WERI-Rb-1 (cell line): ENCODE measurements at regions not wholly inside any gene's neighbourhood (a gene's known extent, or its start where the extent isn't known, plus 50 kb on each side); places are given as distances from the start of the nearest gene placed in this dataset.
A peak's percentile ranks its signal among the peaks of the same experiment; 100 is the strongest.

Experiments
- DNase-seq: peaks from one replicate; pipeline ENCODE4 v3.0.0-alpha.2; 2020
- H3K27ac ChIP-seq: fragments of 250-450 bp; sonication (Bioruptor Pico); 2 replicates; pipeline ENCODE4 v1.5.1; 2020; ENCODE audit warnings: mild to moderate bottlenecking, moderate library complexity
- H3K27me3 ChIP-seq: fragments of 250-450 bp; sonication (Bioruptor Pico); 2 replicates; pipeline ENCODE4 v1.5.1; 2021; ENCODE audit warnings: mild to moderate bottlenecking, low read depth, moderate library complexity; ENCODE audit not compliant: insufficient read depth, severe bottlenecking
- H3K36me3 ChIP-seq: fragments of 250-450 bp; sonication (Bioruptor Pico); 2 replicates; pipeline ENCODE4 v1.5.1; 2020; ENCODE audit warnings: mild to moderate bottlenecking, moderate library complexity
- H3K4me3 ChIP-seq: 2 replicates; pipeline ENCODE4 v1.5.1; 2011; ENCODE audit warnings: low read depth, mild to moderate bottlenecking, control low read depth, low read length
- H3K9me3 ChIP-seq: fragments of 250-450 bp; sonication (Bioruptor Pico); 2 replicates; pipeline ENCODE4 v1.5.1; 2021; ENCODE audit warnings: mild to moderate bottlenecking, moderate library complexity; ENCODE audit not compliant: severe bottlenecking
- TF ChIP-seq, protein P1 (sequence below): IDR thresholded peaks from 2 replicates; pipeline ENCODE4 v1.5.1; 2011; ENCODE audit warnings: low read depth, mild to moderate bottlenecking, control low read depth, inconsistent platforms, low read length

DNA sequence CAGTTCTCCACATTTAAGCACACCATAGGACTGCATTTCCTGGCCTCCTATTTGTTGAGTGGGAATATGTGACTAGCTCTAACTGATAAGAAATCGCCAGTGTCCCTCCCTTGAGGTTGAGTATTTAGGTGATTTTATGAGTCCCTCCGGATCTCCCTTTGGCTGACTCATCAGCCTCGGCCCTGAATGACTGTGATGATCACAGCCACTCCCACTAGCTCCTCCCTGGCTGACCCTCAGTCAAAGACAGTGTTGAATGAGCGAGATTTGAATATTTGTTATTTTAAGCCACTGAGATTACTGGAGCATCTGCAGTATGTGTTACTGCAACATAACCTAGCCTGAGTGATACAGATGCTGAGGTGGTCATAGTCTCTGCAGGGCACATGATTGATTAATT is 515.3 kb downstream of the EPHB1 start:
- Histone ChIP-seq H3K27me3 (no peaks in the 10 kb centered on the region), H3K9me3 (no peaks in the 10 kb centered on the region), H3K27ac (no peak overlapping the region), H3K36me3 (no peaks in the 10 kb centered on the region), H3K4me3 (no peak overlapping the region)
- TF ChIP-seq, protein P1, sequence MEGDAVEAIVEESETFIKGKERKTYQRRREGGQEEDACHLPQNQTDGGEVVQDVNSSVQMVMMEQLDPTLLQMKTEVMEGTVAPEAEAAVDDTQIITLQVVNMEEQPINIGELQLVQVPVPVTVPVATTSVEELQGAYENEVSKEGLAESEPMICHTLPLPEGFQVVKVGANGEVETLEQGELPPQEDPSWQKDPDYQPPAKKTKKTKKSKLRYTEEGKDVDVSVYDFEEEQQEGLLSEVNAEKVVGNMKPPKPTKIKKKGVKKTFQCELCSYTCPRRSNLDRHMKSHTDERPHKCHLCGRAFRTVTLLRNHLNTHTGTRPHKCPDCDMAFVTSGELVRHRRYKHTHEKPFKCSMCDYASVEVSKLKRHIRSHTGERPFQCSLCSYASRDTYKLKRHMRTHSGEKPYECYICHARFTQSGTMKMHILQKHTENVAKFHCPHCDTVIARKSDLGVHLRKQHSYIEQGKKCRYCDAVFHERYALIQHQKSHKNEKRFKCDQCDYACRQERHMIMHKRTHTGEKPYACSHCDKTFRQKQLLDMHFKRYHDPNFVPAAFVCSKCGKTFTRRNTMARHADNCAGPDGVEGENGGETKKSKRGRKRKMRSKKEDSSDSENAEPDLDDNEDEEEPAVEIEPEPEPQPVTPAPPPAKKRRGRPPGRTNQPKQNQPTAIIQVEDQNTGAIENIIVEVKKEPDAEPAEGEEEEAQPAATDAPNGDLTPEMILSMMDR, result no peak
- no peak for DNase-seq

DNA sequence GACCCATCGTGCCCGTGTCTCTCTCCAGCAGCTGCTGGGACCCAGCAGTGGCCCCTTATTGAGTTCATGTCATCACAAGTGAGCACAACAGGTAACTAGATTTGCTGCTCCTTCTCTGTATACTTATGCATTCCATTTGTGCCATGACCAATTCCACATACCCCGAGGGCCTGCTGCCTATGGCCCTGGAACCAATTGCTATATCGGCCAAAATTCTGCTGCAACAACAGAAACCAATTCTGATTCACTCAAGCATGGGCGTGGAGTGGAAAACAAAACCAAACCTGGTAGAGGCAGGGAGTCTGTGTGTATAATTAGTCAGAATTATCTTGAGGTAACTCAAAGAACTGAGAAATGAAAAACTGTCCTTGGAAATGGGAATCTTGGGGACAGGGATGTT is 516.6 kb downstream of the EPHB1 start:
- Histone ChIP-seq H3K27me3 (no peaks in the 10 kb centered on the region), H3K9me3 (no peaks in the 10 kb centered on the region), H3K4me3 (no peak overlapping the region), H3K27ac (no peak overlapping the region), H3K36me3 (no peaks in the 10 kb centered on the region)
- DNase-seq, result no peak
- TF ChIP-seq, protein P1, result no peak

DNA sequence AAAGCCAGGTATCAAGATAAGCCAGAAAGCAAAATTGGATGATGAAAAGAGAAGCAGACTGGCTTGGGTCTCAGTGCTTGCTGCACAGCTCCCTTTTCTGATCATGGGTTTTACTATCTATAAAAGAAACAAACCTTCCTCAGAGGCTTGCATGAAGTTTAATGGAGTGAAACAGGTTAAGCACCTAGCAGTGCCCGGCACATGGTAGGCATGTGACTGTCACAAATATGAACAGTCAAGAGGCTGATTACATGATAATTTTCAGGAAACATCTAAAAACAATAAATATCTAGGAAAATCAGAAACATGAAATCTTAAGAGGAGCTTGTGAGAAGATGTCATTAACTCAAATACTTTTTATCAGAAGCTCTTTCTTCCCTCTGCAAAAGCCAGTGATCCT is 519.2 kb downstream of the EPHB1 start:
- TF ChIP-seq, protein P1, result no peak
- Histone ChIP-seq H3K9me3 (no peaks in the 10 kb centered on the region), H3K27ac (no peak overlapping the region), H3K36me3 (no peaks in the 10 kb centered on the region), H3K4me3 (no peak overlapping the region), H3K27me3 (no peaks in the 10 kb centered on the region)
- DNase-seq, result no peak

DNA sequence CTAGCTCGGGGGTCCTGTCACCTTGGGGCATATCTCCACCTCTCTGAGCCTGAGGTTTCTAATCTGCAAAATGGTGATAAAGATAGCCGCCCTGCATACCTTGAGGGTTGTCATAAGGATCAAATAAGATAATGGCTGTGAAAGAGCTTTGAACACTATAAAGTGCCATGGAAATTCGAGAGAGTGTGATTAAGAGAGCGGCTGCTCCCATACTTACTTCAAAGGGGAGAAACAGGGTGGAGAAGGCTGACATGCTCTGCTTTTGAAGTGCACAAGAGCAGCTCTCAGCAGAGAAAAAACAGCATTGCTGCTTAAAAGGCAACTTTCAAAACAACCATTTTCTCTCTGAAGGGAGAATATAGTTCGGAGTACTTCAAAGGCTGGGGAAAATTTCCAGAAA is 529.2 kb downstream of the EPHB1 start:
- no peaks in the 10 kb centered on the region for H3K9me3 ChIP-seq
- no peak overlapping the region for H3K27ac ChIP-seq
- no peak for DNase-seq
- no peaks in the 10 kb centered on the region for H3K27me3 ChIP-seq
- TF ChIP-seq, protein P1, result no peak
- no peaks in the 10 kb centered on the region for H3K36me3 ChIP-seq
- H3K4me3 ChIP-seq, result no peak overlapping the region

DNA sequence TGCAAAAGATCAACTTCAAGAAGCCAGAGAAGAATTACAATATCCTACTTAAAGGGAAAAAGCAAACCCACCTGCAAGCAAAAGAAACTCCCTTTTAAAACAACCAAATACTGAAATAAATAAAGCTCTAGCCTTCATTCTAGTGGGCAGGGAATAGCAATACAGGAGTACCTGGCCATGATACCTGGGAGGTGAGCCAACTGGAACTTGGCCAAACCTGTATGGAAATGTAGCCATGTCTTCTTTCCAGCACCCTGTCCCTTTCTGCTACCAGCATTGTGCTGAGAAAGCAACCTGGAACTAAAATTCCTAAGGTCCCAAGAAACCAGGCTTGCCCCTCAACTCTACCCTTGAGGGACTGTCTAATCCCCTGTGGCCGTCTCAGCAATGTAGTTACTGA is 530.0 kb downstream of the EPHB1 start:
- no peak overlapping the region for H3K4me3 ChIP-seq
- H3K27ac ChIP-seq, result no peak overlapping the region
- TF ChIP-seq, protein P1, result no peak
- H3K9me3 ChIP-seq, result no peaks in the 10 kb centered on the region
- DNase-seq, result no peak
- H3K36me3 ChIP-seq, result no peaks in the 10 kb centered on the region
- no peaks in the 10 kb centered on the region for H3K27me3 ChIP-seq

DNA sequence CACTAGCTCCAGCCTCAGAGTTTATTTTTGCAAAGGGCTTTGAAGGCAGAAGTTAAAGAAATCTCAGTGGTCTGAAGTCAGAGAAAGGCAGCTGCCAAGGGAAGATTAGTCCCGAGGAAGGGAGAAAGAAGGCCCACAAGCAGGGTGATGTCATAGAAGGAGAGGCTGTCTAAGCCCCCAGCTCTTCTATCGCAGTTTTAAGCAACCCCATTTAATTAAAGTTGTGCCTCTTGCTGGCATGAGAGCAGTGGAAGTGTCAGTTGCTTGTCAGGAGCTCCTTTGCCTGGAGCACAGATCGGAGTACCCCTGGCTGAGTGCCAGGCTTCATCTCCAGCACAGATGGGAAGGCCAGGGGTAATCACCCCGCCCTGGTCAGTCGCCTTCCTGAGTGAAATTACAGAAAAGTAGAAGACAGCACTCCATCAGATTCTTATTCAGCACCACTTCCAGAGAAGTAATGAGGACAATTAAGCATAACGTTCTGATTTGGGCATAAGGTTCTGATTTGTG is 530.7 kb downstream of the EPHB1 start:
- Histone ChIP-seq H3K27ac (no peak overlapping the region), H3K27me3 (no peaks in the 10 kb centered on the region), H3K9me3 (no peaks in the 10 kb centered on the region), H3K4me3 (no peak overlapping the region), H3K36me3 (no peaks in the 10 kb centered on the region)
- TF ChIP-seq, protein P1, result no peak
- peak; percentile 33 for DNase-seq
